ENCODE measurements at regions not wholly inside any gene's neighbourhood (a gene's known extent, or its start where the extent isn't known, plus 50 kb on each side); places are given as distances from the start of the nearest gene placed in this dataset.

- intact Hi-C loops (cut with DNase I; ENCODE audit: low total_unique reads) (no loop called here), in situ Hi-C loops (cut with MboI; ENCODE audit: low sequenced_read_pairs in 4 of 4) (no loop called here)
- no peak for DNase-seq
- Histone ChIP-seq H3K9me3 (no peaks in the 10 kb centered on the region), H3K4me1 (no peaks in the 10 kb centered on the region), H3K27ac (no peak overlapping the region), H3K4me3 (no peak overlapping the region), H3K27me3 (no peaks in the 10 kb centered on the region), H3K36me3 (no peaks in the 10 kb centered on the region)
- TF ChIP-seq POLR2A (IDR thresholded peaks at IDR 0.05) (no peak), CTCF (IDR thresholded peaks at IDR 0.05 in 4 of 5, conservative IDR thresholded peaks at IDR 0.05 in 1 of 5) (no peak)
- no peak for ATAC-seq
Measured at GRCh38 chr4:178082906-178083305, 640.7 kb upstream of the AGA start.

GRCh38 chr4:178083968-178084367 is 641.7 kb upstream of the AGA start:
- intact Hi-C loops (cut with DNase I; ENCODE audit: low total_unique reads), result no loop called here
- Histone ChIP-seq H3K9me3 (no peaks in the 10 kb centered on the region), H3K36me3 (no peaks in the 10 kb centered on the region), H3K27ac (no peak overlapping the region), H3K27me3 (no peaks in the 10 kb centered on the region), H3K4me1 (no peaks in the 10 kb centered on the region), H3K4me3 (no peak overlapping the region)
- DNase-seq, result no peak
- ATAC-seq, result no peak
- TF ChIP-seq POLR2A (IDR thresholded peaks at IDR 0.05) (no peak), CTCF (IDR thresholded peaks at IDR 0.05 in 4 of 5, conservative IDR thresholded peaks at IDR 0.05 in 1 of 5) (no peak)
- in situ Hi-C loops (cut with MboI; ENCODE audit: low sequenced_read_pairs in 4 of 4), result no loop called here

GRCh38 chr4:178086320-178086719 is 644.1 kb upstream of the AGA start:
- in situ Hi-C loops (cut with MboI; ENCODE audit: low sequenced_read_pairs in 4 of 4), result no loop called here

GRCh38 chr4:178090640-178091411 is 648.6 kb upstream of the AGA start:
- intact Hi-C loops (cut with DNase I; ENCODE audit: low total_unique reads), result no loop called here
- Histone ChIP-seq H3K4me1 (no peaks in the 10 kb centered on the region), H3K4me3 (no peak overlapping the region), H3K27ac (no peak overlapping the region), H3K9me3 (no peaks in the 10 kb centered on the region), H3K27me3 (no peaks in the 10 kb centered on the region), H3K36me3 (no peaks in the 10 kb centered on the region)
- in situ Hi-C loops (cut with MboI; ENCODE audit: low sequenced_read_pairs in 4 of 4), result no loop called here
- no peak for ATAC-seq
- TF ChIP-seq CTCF (IDR thresholded peaks at IDR 0.05 in 4 of 5, conservative IDR thresholded peaks at IDR 0.05 in 1 of 5) (no peak), POLR2A (IDR thresholded peaks at IDR 0.05) (no peak)
- DNase-seq, result no peak

More at GRCh38 chr4:178086320-178086719, 644.1 kb upstream of the AGA start:
- Histone ChIP-seq H3K27ac (no peak overlapping the region), H3K27me3 (no peaks in the 10 kb centered on the region), H3K4me3 (no peak overlapping the region), H3K36me3 (no peaks in the 10 kb centered on the region), H3K4me1 (no peaks in the 10 kb centered on the region), H3K9me3 (no peaks in the 10 kb centered on the region)
- TF ChIP-seq CTCF (IDR thresholded peaks at IDR 0.05 in 4 of 5, conservative IDR thresholded peaks at IDR 0.05 in 1 of 5), result no peak
- TF ChIP-seq POLR2A (IDR thresholded peaks at IDR 0.05), result no peak
- DNase-seq (no peak), ATAC-seq (no peak)
- intact Hi-C loops (cut with DNase I; ENCODE audit: low total_unique reads), result no loop called here

GRCh38 chr4:178102139-178102538 is 659.9 kb upstream of the AGA start:
- ATAC-seq (no peak), DNase-seq (no peak)
- intact Hi-C loops (cut with DNase I; ENCODE audit: low total_unique reads) (no loop called here), in situ Hi-C loops (cut with MboI; ENCODE audit: low sequenced_read_pairs in 4 of 4) (no loop called here)
- TF ChIP-seq CTCF (IDR thresholded peaks at IDR 0.05 in 4 of 5, conservative IDR thresholded peaks at IDR 0.05 in 1 of 5) (no peak), POLR2A (IDR thresholded peaks at IDR 0.05) (no peak)
- no peak overlapping the region for H3K4me3 ChIP-seq
- no peaks in the 10 kb centered on the region for H3K27me3 ChIP-seq
- no peaks in the 10 kb centered on the region for H3K4me1 ChIP-seq
- no peaks in the 10 kb centered on the region for H3K36me3 ChIP-seq
- no peaks in the 10 kb centered on the region for H3K9me3 ChIP-seq
- H3K27ac ChIP-seq, result no peak overlapping the region

Data from gastrocnemius medialis (tissue), 4 donors.